ENCODE measurements at regions not wholly inside any gene's neighbourhood (a gene's known extent, or its start where the extent isn't known, plus 50 kb on each side); places are given as distances from the start of the nearest gene placed in this dataset.
"Not testable (repeated sequence)": the region's sequence is repeated elsewhere in the genome, so short reads cannot be mapped to it uniquely, and the experiment has no call there.

DNA sequence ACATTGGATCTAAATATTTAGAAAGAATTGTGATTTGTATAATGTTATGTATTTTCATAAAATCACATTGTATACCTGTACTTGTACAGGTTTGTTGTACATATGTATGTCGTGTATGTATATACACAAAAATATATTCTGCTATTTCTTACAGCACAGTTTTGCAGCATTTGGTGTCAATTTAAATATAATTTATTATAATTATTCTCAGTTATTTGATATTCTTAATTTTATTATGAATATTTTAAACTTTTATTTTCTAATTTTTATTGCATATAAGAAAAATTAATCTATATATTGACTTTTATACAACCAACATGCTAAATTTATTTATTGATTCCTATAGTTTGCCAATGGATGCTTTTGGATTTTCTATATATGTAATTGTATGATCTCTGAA, 137.0 kb downstream of the GOLGA6L6 start:
- TF ChIP-seq, protein P1, sequence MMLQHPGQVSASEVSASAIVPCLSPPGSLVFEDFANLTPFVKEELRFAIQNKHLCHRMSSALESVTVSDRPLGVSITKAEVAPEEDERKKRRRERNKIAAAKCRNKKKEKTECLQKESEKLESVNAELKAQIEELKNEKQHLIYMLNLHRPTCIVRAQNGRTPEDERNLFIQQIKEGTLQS (IDR thresholded peaks at IDR 0.05) = not testable (repeated sequence)
- not testable (repeated sequence) for TF ChIP-seq TAF1 (conservative IDR thresholded peaks at IDR 0.05); YY1 (IDR thresholded peaks at IDR 0.05); SP1 (IDR thresholded peaks at IDR 0.05); FOXA2 (IDR thresholded peaks at IDR 0.05); GABPA (IDR thresholded peaks at IDR 0.05 in 1 of 2, conservative IDR thresholded peaks at IDR 0.05 in 1 of 2); EGR1 (IDR thresholded peaks at IDR 0.05; ENCODE audit: low read depth in 2 of 2); RAD21 (IDR thresholded peaks at IDR 0.05); FOXA1 (IDR thresholded peaks at IDR 0.05); HNF4G (IDR thresholded peaks at IDR 0.05)
- TF ChIP-seq, protein P2, sequence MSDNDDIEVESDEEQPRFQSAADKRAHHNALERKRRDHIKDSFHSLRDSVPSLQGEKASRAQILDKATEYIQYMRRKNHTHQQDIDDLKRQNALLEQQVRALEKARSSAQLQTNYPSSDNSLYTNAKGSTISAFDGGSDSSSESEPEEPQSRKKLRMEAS (IDR thresholded peaks at IDR 0.05) = not testable (repeated sequence)
- TF ChIP-seq, protein P3, sequence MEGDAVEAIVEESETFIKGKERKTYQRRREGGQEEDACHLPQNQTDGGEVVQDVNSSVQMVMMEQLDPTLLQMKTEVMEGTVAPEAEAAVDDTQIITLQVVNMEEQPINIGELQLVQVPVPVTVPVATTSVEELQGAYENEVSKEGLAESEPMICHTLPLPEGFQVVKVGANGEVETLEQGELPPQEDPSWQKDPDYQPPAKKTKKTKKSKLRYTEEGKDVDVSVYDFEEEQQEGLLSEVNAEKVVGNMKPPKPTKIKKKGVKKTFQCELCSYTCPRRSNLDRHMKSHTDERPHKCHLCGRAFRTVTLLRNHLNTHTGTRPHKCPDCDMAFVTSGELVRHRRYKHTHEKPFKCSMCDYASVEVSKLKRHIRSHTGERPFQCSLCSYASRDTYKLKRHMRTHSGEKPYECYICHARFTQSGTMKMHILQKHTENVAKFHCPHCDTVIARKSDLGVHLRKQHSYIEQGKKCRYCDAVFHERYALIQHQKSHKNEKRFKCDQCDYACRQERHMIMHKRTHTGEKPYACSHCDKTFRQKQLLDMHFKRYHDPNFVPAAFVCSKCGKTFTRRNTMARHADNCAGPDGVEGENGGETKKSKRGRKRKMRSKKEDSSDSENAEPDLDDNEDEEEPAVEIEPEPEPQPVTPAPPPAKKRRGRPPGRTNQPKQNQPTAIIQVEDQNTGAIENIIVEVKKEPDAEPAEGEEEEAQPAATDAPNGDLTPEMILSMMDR (IDR thresholded peaks at IDR 0.05; ENCODE audit: low read depth, low read length, missing input control) = not testable (repeated sequence)
- TF ChIP-seq, protein P4, sequence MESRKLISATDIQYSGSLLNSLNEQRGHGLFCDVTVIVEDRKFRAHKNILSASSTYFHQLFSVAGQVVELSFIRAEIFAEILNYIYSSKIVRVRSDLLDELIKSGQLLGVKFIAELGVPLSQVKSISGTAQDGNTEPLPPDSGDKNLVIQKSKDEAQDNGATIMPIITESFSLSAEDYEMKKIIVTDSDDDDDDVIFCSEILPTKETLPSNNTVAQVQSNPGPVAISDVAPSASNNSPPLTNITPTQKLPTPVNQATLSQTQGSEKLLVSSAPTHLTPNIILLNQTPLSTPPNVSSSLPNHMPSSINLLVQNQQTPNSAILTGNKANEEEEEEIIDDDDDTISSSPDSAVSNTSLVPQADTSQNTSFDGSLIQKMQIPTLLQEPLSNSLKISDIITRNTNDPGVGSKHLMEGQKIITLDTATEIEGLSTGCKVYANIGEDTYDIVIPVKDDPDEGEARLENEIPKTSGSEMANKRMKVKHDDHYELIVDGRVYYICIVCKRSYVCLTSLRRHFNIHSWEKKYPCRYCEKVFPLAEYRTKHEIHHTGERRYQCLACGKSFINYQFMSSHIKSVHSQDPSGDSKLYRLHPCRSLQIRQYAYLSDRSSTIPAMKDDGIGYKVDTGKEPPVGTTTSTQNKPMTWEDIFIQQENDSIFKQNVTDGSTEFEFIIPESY (IDR thresholded peaks at IDR 0.05) = not testable (repeated sequence)
- TF ChIP-seq, protein P5, sequence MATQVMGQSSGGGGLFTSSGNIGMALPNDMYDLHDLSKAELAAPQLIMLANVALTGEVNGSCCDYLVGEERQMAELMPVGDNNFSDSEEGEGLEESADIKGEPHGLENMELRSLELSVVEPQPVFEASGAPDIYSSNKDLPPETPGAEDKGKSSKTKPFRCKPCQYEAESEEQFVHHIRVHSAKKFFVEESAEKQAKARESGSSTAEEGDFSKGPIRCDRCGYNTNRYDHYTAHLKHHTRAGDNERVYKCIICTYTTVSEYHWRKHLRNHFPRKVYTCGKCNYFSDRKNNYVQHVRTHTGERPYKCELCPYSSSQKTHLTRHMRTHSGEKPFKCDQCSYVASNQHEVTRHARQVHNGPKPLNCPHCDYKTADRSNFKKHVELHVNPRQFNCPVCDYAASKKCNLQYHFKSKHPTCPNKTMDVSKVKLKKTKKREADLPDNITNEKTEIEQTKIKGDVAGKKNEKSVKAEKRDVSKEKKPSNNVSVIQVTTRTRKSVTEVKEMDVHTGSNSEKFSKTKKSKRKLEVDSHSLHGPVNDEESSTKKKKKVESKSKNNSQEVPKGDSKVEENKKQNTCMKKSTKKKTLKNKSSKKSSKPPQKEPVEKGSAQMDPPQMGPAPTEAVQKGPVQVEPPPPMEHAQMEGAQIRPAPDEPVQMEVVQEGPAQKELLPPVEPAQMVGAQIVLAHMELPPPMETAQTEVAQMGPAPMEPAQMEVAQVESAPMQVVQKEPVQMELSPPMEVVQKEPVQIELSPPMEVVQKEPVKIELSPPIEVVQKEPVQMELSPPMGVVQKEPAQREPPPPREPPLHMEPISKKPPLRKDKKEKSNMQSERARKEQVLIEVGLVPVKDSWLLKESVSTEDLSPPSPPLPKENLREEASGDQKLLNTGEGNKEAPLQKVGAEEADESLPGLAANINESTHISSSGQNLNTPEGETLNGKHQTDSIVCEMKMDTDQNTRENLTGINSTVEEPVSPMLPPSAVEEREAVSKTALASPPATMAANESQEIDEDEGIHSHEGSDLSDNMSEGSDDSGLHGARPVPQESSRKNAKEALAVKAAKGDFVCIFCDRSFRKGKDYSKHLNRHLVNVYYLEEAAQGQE (IDR thresholded peaks at IDR 0.05) = not testable (repeated sequence)

All from liver (tissue), 3 donors.